BLaER1 treated with 17β-estradiol and CSF1 and Interleukin-3, amounts not matched to agents 10 nM and 100 nM (cell line): ENCODE measurements at regions not wholly inside any gene's neighbourhood (a gene's known extent, or its start where the extent isn't known, plus 50 kb on each side); places are given as distances from the start of the nearest gene placed in this dataset.
A peak's percentile ranks its signal among the peaks of the same experiment; 100 is the strongest.

Experiments used
- H3K27ac ChIP-seq, 11 experiments: shearing (Covaris generic); formaldehyde crosslinking; 2 replicates each; pipeline ENCODE4 v1.8.1; 2022
- H3K27me3 ChIP-seq, 11 experiments: shearing (Covaris generic); formaldehyde crosslinking; 2 replicates each; pipeline ENCODE4 v1.8.1; 2022
- H3K36me3 ChIP-seq, 11 experiments: shearing (Covaris generic); formaldehyde crosslinking; 2 replicates each; pipeline ENCODE4 v1.8.1; 2022
- H3K4me1 ChIP-seq, 10 experiments: shearing (Covaris generic); formaldehyde crosslinking; 2 replicates each; pipeline ENCODE4 v1.8.1; 2022
- H3K4me2 ChIP-seq, 11 experiments: shearing (Covaris generic); formaldehyde crosslinking; 2 replicates each; pipeline ENCODE4 v1.8.1; 2022
- H3K4me3 ChIP-seq, 10 experiments: shearing (Covaris generic); formaldehyde crosslinking; 2 replicates each; pipeline ENCODE4 v1.8.1; 2022
- H3K9ac ChIP-seq, 11 experiments: shearing (Covaris generic); formaldehyde crosslinking; 2 replicates each; pipeline ENCODE4 v1.8.1; 2022
- H3K9me3 ChIP-seq, 11 experiments: shearing (Covaris generic); formaldehyde crosslinking; replicated peaks in 1 of 11; 2 replicates each; pipeline ENCODE4 v1.8.1; 2022
- H4K20me1 ChIP-seq, 11 experiments: shearing (Covaris generic); formaldehyde crosslinking; 2 replicates each; pipeline ENCODE4 v1.8.1; 2022
- Cebpa-rat ChIP-seq, 11 experiments: shearing (Covaris generic); IDR thresholded peaks; 2 replicates each; pipeline ENCODE4 v1.8.1; 2022

DNA sequence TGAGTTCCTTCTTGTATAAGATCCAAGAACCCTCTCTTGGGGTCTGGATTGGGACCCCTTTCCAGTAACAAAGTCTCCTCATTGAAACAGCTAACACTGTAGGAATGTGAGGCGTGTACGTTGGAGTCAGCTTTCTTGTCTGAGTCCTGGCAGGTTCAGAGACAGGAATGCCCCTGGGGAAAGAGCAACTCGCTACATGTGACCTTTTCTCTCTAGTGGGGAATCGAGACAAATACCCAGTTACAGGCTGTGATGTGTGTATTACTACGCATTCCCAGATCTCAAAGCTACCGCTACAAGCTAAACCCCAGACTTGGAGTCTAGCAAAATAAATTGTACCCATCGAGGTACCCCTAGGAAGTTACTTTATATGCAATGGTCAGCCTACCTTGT lies 85.6 kb upstream of the FRMD4A start:
- H3K27ac ChIP-seq: no peak overlapping the region
- no peak overlapping the region for H3K4me2 ChIP-seq
- TF ChIP-seq Cebpa-rat (IDR thresholded peaks at IDR 0.05): no peak
- no peaks in the 10 kb centered on the region for H3K27me3 ChIP-seq
- no peaks in the 10 kb centered on the region for H4K20me1 ChIP-seq
- no peaks in the 10 kb centered on the region for H3K9me3 ChIP-seq
- H3K36me3 ChIP-seq: no peaks in the 10 kb centered on the region
- no peak overlapping the region for H3K4me3 ChIP-seq
- H3K4me1 ChIP-seq: 0 out of 20 replicates have a peak, but pooled peaks cover 0 to 4% (median 0%) of the 10 kb centered on the region in 10 experiments
- H3K9ac ChIP-seq: no peak overlapping the region

DNA sequence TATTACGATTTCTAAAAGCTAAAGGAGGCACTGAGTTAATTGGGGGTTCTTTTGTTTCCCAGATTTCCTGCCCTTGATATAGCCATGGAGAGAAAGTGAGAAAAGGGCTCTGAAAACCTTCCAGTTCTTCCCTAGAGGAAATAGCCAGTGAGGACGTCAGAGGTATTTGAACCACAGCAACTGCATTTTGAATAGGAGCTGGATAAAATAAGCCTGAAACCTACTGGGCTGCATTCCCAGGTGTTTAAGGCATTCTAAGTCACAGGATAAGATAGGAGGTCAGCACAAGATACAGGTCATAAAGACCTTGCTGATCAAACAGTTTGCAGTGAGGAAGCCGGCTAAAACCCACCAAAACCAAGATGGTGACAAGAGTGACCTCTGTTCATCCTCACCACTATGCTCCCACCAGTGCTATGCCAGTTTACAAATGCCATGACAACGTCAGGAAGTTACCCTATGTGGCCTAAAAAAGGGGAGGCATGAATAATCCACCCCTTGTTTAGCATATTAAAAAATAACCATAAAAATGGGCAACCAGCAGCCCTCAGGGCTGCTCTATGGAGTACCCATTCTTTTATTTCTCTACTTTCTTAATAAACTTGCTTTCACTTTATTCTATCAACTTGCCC lies 85.1 kb upstream of the FRMD4A start:
- H3K27ac ChIP-seq: no peak overlapping the region
- H3K9me3 ChIP-seq: no peaks in the 10 kb centered on the region
- H4K20me1 ChIP-seq: no peaks in the 10 kb centered on the region
- no peak overlapping the region for H3K4me3 ChIP-seq
- H3K9ac ChIP-seq: no peak overlapping the region
- no peaks in the 10 kb centered on the region for H3K36me3 ChIP-seq
- TF ChIP-seq Cebpa-rat (IDR thresholded peaks at IDR 0.05): no peak
- no peak overlapping the region for H3K4me2 ChIP-seq
- peaks cover 0 to 4% (median 0%) of the 10 kb centered on the region in 10 experiments; a peak in 2 of 20 replicates for H3K4me1 ChIP-seq
- no peaks in the 10 kb centered on the region for H3K27me3 ChIP-seq

DNA sequence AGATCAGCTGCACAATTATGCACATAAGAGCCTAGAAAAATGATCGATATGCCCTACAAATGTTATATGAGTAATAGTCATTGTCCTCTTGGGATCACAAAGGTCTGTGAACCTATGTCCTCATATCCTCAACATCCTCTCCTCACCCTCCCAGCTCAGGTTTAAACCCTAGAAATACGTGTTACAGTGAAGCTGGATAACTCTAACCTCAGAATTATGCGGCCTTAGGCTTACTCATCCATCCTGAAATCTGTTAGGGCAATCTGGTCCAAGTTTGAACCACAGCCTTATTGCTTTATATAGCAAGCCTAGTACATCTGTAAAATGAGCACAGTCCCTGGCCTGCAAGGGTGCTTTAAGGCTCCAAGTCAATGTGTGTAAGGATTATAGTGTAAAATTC lies 84.2 kb upstream of the FRMD4A start:
- Histone ChIP-seq H3K36me3 (no peaks in the 10 kb centered on the region), H3K9ac (no peak overlapping the region), H3K4me2 (no peak overlapping the region), H3K4me3 (no peak overlapping the region), H4K20me1 (no peaks in the 10 kb centered on the region), H3K4me1 (peaks cover 6 to 10% (median 8%) of the 10 kb centered on the region in 10 experiments; a peak in 19 of 20 replicates), H3K27ac (no peak overlapping the region), H3K27me3 (no peaks in the 10 kb centered on the region), H3K9me3 (no peaks in the 10 kb centered on the region)
- no peak for TF ChIP-seq Cebpa-rat (IDR thresholded peaks at IDR 0.05)

- Histone ChIP-seq H3K36me3 (no peaks in the 10 kb centered on the region), H3K9me3 (0 out of 22 replicates have a peak, but pooled peaks cover 0 to 5% (median 0%) of the 10 kb centered on the region in 11 experiments), H3K4me3 (no peak overlapping the region), H3K4me1 (peaks cover 8 to 22% (median 17%) of the 10 kb centered on the region in 10 experiments), H3K4me2 (0 out of 22 replicates have a peak overlapping the region, but pooled peaks of 1 of the 11 experiments have one; percentile 8), H4K20me1 (no peaks in the 10 kb centered on the region; a peak in 1 of 22 replicates), H3K27me3 (no peaks in the 10 kb centered on the region), H3K9ac (no peak overlapping the region), H3K27ac (no peak overlapping the region)
- no peak for TF ChIP-seq Cebpa-rat (IDR thresholded peaks at IDR 0.05)
Measured at GRCh38 chr10:14413523-14413922, 82.8 kb upstream of the FRMD4A start.

- Histone ChIP-seq H3K9ac (no peak overlapping the region), H3K9me3 (0 out of 22 replicates have a peak, but pooled peaks cover 0 to 5% (median 0%) of the 10 kb centered on the region in 11 experiments), H3K27me3 (no peaks in the 10 kb centered on the region), H3K27ac (no peak overlapping the region), H3K4me3 (no peak overlapping the region), H3K4me2 (no peak overlapping the region), H3K4me1 (peaks cover 17 to 31% (median 26%) of the 10 kb centered on the region in 10 experiments), H4K20me1 (no peaks in the 10 kb centered on the region; a peak in 1 of 22 replicates), H3K36me3 (no peaks in the 10 kb centered on the region)
- TF ChIP-seq Cebpa-rat (IDR thresholded peaks at IDR 0.05): no peak
Measured at GRCh38 chr10:14412624-14413023, 81.9 kb upstream of the FRMD4A start.

DNA sequence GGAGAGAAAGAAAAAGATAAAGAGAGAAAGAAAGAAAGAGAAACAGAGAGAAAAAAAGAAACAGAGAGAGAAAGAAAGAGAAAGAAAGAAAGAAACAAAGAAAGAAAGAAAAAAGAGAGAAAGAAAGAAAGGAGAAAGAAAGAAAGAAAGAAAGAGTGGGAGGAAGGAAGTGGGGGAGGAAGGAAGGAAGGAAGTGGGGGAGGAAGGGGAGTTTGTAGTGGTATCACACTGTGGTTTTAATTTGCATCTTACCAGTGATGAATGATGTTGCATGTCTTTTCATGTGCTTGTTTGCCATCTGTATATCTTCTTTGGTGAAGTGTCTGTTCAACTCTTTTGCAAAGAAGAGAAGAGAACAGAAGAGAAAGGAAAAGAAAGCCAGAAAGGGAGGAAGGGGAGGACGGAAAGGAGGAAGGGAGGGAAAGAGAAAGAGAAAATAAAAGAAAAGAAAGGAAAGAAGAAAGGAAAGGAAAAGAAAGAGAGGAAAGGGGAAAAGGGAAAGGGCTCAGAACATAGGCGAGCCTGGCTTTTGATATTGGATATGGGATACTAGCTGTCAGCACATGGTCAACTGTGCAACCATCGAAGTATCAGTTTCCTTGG lies 79.2 kb upstream of the FRMD4A start:
- Histone ChIP-seq H3K27me3 (no peaks in the 10 kb centered on the region), H3K4me3 (no peak overlapping the region), H3K9ac (no peak overlapping the region), H3K9me3 (0 out of 22 replicates have a peak, but pooled peaks cover 0 to 5% (median 0%) of the 10 kb centered on the region in 11 experiments), H4K20me1 (no peaks in the 10 kb centered on the region; a peak in 1 of 22 replicates), H3K36me3 (no peaks in the 10 kb centered on the region), H3K4me1 (peaks cover 18 to 32% (median 28%) of the 10 kb centered on the region in 10 experiments), H3K4me2 (peak overlapping the region; percentile 27 to 64 (median 54); a peak in 20 of 22 replicates), H3K27ac (no peak overlapping the region)
- no peak for TF ChIP-seq Cebpa-rat (IDR thresholded peaks at IDR 0.05)

- H3K9me3 ChIP-seq: 0 out of 22 replicates have a peak, but pooled peaks cover 0 to 5% (median 0%) of the 10 kb centered on the region in 11 experiments
- H4K20me1 ChIP-seq: no peaks in the 10 kb centered on the region; a peak in 1 of 22 replicates
- peaks cover 18 to 32% (median 28%) of the 10 kb centered on the region in 10 experiments for H3K4me1 ChIP-seq
- no peak overlapping the region for H3K4me3 ChIP-seq
- peak overlapping the region in 8 of 11 experiments; percentile 52 to 64 (median 54); a peak in 5 of 22 replicates for H3K4me2 ChIP-seq
- H3K27me3 ChIP-seq: no peaks in the 10 kb centered on the region
- TF ChIP-seq Cebpa-rat (IDR thresholded peaks at IDR 0.05): no peak
- no peaks in the 10 kb centered on the region for H3K36me3 ChIP-seq
- H3K27ac ChIP-seq: no peak overlapping the region
- H3K9ac ChIP-seq: no peak overlapping the region
Measured at GRCh38 chr10:14409247-14409646, 78.5 kb upstream of the FRMD4A start.

- no peaks in the 10 kb centered on the region for H3K27me3 ChIP-seq
- no peak overlapping the region for H3K27ac ChIP-seq
- no peak overlapping the region for H3K9ac ChIP-seq
- TF ChIP-seq Cebpa-rat (IDR thresholded peaks at IDR 0.05): no peak
- H3K9me3 ChIP-seq: 0 out of 22 replicates have a peak, but pooled peaks cover 0 to 5% (median 0%) of the 10 kb centered on the region in 11 experiments
- peaks cover 18 to 32% (median 28%) of the 10 kb centered on the region in 10 experiments for H3K4me1 ChIP-seq
- peak overlapping the region; percentile 20 to 58 (median 35); a peak in 20 of 22 replicates for H3K4me2 ChIP-seq
- no peaks in the 10 kb centered on the region for H3K36me3 ChIP-seq
- no peaks in the 10 kb centered on the region; a peak in 1 of 22 replicates for H4K20me1 ChIP-seq
- H3K4me3 ChIP-seq: no peak overlapping the region
Measured at GRCh38 chr10:14408139-14408538, 77.4 kb upstream of the FRMD4A start.

DNA sequence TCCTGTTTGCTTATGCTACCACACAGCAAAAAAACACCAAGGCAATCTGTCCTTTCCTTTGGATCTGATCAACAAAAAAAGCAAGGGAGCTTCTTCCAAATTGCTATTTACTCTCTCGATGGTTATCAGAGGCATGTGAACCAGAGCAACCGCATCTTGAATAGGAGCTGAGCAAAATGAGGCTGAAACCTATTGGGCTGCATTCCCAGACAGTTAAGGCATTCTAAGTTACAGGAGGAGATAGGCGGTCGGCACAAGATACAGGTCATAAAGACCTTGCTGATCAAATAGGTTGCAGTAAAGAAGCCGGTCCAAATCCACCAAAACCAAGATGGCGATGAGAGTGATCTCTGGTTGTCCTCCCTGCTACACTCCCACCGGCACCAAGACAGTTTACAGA lies 76.8 kb upstream of the FRMD4A start:
- TF ChIP-seq Cebpa-rat (IDR thresholded peaks at IDR 0.05): no peak
- Histone ChIP-seq H3K4me3 (no peak overlapping the region), H3K27me3 (no peaks in the 10 kb centered on the region), H3K9ac (no peak overlapping the region), H3K4me2 (peak overlapping the region in 9 of 11 experiments; percentile 25 to 58 (median 36); a peak in 15 of 22 replicates), H3K9me3 (0 out of 22 replicates have a peak, but pooled peaks cover 0 to 5% (median 0%) of the 10 kb centered on the region in 11 experiments), H4K20me1 (no peaks in the 10 kb centered on the region; a peak in 1 of 22 replicates), H3K27ac (no peak overlapping the region), H3K4me1 (peaks cover 18 to 32% (median 28%) of the 10 kb centered on the region in 10 experiments), H3K36me3 (no peaks in the 10 kb centered on the region)
